GM03348 (cell line): ENCODE measurements at regions not wholly inside any gene's neighbourhood (a gene's known extent, or its start where the extent isn't known, plus 50 kb on each side); places are given as distances from the start of the nearest gene placed in this dataset.

ENCODE experiments used
- DNase-seq: peaks from one replicate; pipeline ENCODE4 v3.0.0; 2012; ENCODE audit warnings: low spot score

- DNase-seq = no peak
Observed at GRCh38 chr20:48015141-48015910, 230.0 kb upstream of the SULF2 start.

- peak; percentile 33 for DNase-seq
Observed at GRCh38 chr20:48012401-48012974, 227.2 kb upstream of the SULF2 start.

GRCh38 chr20:48011025-48011424, 225.7 kb upstream of the SULF2 start:
- DNase-seq = no peak

- DNase-seq = no peak
Observed at GRCh38 chr20:48010623-48011022, 225.3 kb upstream of the SULF2 start.

- peak; percentile 68 for DNase-seq
Observed at GRCh38 chr20:48008850-48009515, 223.7 kb upstream of the SULF2 start.

- DNase-seq = no peak
Observed at GRCh38 chr20:48007351-48007750, 222.1 kb upstream of the SULF2 start.

- DNase-seq = no peak
Observed at GRCh38 chr20:48006036-48006833, 221.0 kb upstream of the SULF2 start.

- no peak for DNase-seq
Observed at GRCh38 chr20:48003021-48003420, 217.7 kb upstream of the SULF2 start.

- no peak for DNase-seq
Observed at GRCh38 chr20:48002517-48002970, 217.3 kb upstream of the SULF2 start.

- DNase-seq = no peak
Observed at GRCh38 chr20:47999166-47999565, 213.9 kb upstream of the SULF2 start.

GRCh38 chr20:47998736-47999135, 213.5 kb upstream of the SULF2 start:
- DNase-seq = no peak

- no peak for DNase-seq
Observed at GRCh38 chr20:47995661-47996060, 210.4 kb upstream of the SULF2 start.

- no peak for DNase-seq
Observed at GRCh38 chr20:47993817-47994216, 208.5 kb upstream of the SULF2 start.

- no peak for DNase-seq
Observed at GRCh38 chr20:47993035-47993755, 207.9 kb upstream of the SULF2 start.

GRCh38 chr20:47991875-47992488, 206.7 kb upstream of the SULF2 start:
- DNase-seq = no peak

- no peak for DNase-seq
Observed at GRCh38 chr20:47990507-47991150, 205.3 kb upstream of the SULF2 start.

- no peak for DNase-seq
Observed at GRCh38 chr20:47989957-47990356, 204.7 kb upstream of the SULF2 start.

- no peak for DNase-seq
Observed at GRCh38 chr20:47988676-47989075, 203.4 kb upstream of the SULF2 start.

- peak; percentile 52 for DNase-seq
Observed at GRCh38 chr20:47985092-47985850, 200.0 kb upstream of the SULF2 start.

- DNase-seq = no peak
Observed at GRCh38 chr20:47984437-47984836, 199.2 kb upstream of the SULF2 start.
